Brain pericyte (primary cell): ENCODE measurements at regions not wholly inside any gene's neighbourhood (a gene's known extent, or its start where the extent isn't known, plus 50 kb on each side); places are given as distances from the start of the nearest gene placed in this dataset.
"Not testable (repeated sequence)": the region's sequence is repeated elsewhere in the genome, so short reads cannot be mapped to it uniquely, and the experiment has no call there.

Source experiments
- DNase-seq: peaks from one replicate; pipeline ENCODE4 v3.0.0-alpha.2; 2012; ENCODE audit warnings: low read depth, low spot score

DNA sequence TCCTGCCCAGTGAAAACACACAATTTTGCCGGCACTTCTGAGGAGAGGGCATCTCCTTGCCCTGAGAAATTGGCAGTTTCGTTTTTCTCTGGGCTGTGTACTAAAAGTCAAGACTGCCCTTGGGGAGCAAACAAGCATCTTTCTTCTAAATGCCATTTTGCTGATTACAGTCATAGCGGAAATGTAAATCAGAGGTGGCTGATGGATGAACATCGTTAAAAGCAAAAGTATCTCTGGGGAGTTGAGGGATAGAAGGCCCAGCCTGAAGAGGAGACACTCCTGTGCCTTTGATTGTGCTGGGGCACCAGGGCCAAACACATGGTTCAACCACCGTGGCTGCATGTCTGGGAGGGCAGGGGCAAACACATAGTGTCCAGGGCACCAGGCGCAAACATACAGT is 49.8 kb downstream of the ABCC12 start:
- no peak for DNase-seq

DNA sequence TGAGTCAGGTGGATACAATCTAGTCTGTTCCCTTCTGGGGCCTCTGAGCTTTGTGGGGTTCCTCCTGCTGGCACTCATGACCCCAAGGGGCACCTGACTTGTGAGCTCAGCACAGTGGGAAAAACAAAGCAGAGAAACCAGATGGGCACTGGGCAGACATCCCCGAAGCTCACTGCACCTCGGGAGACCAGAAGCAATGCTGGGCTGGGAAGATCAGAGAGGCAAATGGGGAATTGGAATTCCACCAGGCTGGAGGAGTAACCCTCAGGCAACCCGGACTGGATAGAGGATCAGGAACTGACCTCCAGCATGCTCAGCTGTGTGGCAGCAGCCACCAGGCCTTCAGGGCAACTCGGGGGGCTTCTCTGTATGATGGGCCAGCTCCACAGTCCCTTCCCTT is 50.3 kb downstream of the ABCC12 start:
- DNase-seq: peak; percentile 46

DNA sequence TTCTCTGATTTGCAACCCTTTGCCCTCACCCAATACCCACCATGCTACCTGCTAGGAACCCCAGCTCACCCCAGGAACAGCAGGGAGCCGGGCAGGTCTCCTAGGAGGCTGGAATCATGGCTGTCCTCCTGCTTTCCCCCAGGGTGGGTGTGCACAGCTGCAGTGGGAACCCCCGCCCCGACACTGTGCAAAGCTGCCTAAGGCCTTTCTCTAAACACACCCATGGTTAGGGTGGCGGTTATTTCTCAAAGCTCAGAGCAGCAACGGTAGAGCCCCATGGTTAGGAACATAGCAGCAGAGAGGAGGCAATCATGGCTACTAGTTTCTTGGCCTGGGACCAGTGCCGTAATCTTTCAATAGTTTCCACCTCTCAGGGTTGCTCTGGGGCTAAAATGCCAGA is 52.2 kb downstream of the ABCC12 start:
- DNase-seq: no peak

DNA sequence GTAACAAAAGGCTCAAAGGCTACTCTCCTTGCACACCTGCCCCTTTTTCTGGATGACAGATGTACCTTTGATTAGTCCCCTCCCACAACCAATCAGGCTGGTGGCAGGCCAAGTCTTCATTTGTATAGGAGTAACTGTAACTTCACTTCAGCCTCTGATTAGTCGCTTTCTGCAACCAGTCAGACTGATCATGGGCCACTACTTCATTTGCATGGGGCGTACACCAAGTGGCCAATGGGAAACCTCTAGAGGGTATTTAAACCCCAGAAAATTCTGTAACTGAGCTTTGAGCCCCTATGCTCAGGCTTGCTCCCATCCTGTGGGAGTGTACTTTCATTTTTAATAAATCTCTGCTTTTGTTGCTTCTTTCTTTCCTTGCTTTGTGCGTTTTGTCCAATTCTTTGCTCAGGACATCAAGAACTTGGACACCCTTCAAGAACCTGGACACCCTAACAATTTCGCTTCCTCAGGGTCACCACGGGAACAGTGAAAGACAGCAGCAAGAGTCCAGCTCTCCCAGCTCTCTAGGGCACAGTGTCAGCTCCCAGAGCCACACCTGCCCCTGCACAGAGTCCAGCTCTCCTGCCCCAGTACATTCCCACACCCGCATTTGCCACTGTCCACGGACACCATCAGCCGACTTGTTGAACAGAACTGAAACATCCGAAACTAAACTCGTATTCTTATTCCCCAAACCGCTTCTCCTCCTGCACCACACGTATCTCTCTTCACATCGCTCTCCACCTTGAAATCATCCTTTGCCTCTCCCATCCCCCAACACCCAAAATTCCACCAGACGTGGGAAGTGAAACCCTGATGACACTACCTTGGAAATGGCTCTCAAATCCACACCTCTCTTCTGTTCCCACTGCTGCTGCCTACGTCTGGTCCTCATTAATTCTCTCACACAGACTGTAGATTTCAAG is 53.4 kb downstream of the ABCC12 start:
- no peak for DNase-seq

DNA sequence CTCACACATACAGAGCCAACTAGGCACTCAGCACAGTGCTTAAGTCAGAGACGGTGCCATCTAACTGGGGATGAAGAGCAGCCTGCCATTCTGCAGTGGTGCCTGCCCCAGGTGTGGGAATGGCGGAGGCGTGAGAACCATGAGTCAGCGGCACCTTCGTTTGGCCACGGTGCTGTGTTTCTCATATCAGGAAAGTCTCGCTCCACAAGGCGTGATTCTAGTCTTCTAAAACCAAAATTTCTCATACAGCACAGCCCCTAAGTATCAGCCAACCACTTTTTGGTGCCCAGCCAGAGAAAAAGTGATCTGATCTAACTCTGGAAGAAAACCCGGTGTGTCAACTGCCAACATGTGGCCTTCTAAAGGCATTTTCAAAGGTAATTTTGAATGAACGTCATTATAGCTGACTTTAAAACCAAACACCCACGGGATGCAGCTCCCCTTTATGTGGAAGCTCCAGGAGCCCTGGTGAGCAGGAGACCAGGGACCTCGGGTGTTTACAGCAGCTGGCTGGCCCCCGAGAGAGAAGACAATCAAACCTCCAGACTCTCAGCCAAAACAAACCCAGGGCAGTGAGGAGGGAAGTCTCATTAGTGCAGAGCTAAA is 54.6 kb downstream of the ABCC12 start:
- DNase-seq: no peak

DNA sequence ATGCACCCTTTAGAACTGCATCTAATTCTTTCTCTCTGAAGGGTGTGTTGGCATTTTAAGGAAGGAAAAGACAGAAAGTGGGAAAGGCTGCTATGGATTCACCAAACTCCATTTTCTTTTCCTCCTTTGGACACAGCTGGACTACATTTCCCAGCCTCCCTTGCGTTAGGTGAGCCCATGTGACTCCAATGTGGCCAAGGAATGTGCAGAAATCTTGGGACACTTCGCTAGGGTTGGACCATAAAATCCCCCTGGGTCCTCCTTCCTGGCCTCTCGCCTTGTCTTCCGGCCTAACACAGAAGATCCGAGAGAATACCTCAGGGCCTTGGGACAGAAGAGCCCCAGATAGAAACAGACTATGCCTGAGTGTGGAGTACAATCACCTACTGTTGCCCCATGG is 56.3 kb downstream of the ABCC12 start:
- no peak for DNase-seq

DNA sequence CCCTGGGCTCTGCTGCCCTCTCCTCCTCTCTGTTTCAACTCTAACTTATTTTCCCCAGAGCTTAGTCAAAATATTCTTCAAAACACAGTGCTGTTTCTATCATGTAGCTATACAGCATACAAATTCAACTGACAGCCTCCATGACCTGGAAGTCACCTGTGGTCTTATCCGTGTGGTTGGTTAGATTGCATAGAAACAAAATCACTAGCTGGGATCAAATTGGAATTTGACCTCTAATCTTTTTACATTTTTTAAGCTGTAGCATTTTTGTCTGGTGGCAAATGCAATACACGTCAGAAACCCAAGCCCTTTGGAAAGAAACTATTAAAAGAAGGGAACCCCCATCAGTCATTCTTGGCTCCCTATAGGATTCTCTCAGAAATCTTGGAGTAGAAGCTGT is 57.3 kb downstream of the ABCC12 start:
- DNase-seq: no peak

DNA sequence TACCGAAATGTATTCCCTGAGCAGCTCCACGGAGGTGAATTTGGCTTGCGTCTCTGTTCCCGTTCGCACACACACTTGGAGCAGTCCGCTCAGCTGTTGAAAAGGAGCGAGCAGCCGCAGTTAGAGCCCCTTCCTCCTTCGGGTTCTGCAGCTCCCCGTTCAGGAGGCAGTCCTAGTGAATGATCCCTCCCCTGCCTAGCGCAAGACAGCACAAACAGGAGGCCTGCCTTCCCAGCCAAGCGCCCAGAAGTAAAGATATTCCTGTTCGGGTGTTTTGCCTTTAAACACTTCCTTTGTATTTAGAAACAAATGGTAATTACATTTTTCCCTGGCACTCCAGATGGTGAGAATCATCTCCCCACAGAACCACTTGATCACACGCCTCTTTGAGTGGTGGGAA is 64.7 kb downstream of the ABCC12 start:
- no peak for DNase-seq

DNA sequence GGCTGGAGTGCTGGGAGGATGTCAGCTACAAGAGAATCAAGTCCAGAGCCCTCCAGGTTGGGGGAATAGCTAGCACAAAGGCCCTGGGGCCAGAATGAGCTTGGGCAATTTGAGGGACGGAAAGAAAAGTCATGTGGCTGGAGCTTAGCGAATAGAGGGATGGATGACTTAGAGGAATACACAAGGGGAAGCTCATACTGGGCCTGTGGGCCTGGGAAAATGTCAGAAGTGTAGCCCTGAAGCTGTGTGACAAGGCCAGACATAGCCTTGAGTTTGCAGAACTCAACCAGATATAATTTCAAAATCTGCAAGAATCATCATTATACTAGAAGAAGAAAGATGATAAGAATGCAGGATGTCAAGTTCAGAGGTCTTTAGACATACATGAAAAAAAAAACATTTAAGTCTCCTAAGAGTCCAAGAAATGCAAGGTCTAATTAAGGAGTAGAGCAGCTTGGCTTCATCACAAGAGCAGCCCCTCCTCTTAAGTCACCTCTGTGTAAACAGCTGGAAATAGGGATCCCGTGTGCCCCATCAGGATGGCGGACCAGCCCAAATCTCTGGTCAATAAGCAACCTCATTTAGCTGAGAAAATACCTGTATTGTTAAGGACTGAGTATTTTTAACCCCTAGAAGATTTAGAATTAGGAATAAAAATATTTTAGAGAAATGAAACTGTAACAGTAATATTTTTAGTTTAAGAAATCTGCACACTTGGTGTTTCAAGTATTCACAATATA is 66.6 kb downstream of the ABCC12 start:
- no peak for DNase-seq

DNA sequence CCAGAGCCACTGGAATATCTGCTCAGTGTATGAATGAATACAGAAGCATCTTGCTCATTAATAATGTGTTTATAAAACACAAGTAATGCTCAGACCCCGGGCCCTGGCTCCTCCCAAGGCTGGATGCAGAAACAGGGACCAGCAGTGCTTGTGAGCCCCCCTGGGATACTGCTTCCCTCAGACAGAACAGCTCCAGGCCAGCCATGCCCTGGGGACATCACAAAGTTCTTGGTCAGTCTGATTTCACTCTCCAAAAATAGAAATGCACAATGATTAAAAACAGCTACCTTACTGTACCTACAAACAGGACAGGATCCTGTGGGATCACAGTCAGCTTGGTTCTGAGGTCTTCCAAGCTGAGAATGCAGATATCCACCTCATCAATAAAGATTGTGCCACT is 68.2 kb downstream of the ABCC12 start:
- no peak for DNase-seq

DNA sequence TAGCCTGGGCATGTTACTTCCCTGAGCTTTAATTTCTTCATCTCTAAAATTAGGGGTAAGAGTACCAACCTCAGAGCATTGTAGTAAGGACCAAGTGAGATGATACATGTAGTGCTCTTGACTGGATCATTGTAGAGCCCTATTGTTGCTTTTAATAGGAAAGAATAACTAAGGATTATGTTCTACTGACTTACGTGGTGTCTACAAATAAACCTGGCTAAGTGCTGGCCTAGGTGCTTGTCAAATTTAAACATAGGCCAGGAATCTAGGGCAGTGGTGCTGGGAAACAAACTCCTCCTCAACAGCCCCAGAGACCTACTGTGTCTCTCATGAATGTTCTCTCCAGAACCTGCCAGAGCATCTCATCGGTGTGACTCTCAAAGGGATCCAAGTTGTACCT is 69.4 kb downstream of the ABCC12 start:
- DNase-seq: no peak

DNA sequence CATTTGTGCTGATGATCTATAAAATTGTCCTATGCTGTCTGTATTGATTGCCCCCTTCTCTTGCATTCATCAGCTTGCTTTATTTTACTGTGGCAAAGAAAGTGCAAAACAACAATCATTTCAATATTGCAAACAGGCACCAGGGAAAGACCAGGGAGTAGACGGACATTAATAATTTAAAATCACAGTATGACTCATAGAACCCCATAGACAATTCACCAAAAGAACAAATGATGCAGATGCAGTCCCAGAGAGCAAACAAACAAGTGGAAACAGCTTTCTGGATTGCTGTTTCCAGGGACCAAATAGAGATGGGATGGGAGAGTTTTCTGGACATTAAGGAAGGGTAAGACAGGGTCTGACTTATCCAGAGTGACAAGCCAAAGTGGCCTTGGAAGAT is 70.1 kb downstream of the ABCC12 start:
- DNase-seq: no peak

DNA sequence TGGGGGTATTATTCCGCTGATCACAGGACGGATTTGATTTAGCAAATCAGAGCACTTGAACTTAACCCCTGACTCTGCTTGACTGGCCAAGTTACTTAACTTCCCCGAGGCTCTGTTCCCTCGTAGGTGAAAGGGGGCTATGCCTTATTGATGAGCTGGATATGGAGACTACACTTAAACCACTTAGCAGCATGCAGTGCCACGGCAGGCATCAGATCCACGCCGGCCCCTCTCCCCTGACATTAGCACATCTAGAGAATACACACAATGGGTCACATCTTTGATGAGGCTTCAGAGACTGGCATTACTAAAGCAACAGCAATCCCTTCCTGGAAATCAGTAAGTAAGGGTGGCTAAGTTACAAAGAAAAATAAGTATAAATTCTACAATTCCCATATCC is 71.0 kb downstream of the ABCC12 start:
- no peak for DNase-seq

DNA sequence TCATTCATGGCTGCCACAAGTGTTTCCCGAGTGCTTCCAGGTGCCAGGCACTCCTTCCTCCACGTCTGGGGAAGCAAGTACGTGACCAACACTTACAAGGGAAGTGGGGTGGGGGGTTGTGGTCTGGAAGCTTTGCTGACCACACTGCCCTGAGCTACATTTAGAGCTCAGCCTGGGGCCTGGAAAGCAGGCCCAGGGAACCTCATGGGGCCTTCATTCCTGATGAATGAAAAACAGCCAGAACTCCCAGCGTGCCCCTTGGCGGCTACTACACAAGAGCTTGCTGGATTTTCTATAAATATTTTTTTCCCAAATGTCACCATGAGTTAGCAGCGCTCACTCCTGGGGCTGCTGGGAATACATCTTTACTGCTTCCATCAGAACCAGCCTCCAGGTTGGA is 73.3 kb downstream of the ABCC12 start:
- peak; percentile 42 for DNase-seq

DNA sequence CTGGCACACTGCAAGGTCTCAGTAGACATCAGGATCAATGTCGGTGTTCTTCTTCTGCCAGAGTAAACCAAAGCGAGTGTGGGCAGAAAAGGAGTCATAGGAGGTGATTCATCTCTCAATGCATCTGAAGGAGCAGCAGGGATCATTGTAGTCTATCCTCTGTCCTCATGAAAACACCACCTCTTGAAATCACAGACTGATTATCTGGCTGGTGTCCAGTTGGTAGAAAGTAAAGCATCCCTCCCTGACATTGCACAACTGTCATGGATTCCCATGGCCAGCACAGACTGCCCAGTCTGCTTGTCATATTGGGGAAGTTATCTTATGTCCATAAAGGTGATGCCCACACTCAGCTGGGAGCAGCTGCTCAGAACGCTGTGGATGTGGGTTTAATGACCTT is 74.1 kb downstream of the ABCC12 start:
- peak; percentile 63 for DNase-seq

DNA sequence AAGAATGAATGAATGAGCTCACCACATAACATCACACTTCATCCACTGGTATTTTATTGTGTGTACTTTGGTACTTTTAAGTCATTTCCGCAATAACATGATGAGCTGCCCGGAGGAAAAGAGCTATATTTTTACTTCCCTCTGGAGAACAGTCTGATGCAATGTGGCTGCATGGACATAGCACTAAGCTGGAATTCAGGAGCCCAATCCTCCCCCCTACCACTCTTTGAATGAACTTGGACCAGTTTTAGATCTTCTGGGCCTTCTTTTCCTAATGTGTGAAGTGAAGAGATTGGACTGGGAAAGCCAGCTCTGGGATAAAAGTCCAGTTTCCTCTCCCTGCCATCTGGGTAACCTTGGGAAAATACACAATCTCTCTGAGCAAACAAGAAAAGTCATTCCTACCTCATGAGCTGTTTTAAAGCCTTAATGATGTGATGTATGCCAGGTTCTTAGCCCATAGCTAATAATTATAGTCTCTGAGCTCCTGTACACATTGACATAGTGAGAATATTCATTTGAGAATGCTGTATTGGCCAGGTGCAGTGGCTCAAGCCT is 79.3 kb downstream of the ABCC12 start:
- DNase-seq: no peak

DNA sequence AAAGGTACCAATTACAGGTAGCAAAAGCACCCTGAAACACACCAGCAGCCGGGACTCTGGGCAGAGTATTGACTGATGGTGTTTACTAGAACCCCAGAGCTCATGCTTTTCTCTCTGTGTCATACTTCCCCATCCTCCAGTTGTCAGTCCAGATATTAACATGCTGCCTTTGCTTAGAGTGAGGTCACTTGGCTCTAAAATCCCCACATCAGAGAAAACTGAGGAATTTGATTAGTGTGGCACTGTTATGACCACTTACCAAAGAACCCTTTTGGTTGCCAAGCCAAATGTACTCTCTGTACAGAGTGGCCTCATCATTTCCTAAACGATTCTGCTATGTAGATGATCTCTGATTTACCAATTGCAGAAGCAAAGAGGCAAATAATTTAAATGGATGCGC is 80.4 kb downstream of the ABCC12 start:
- no peak for DNase-seq

DNA sequence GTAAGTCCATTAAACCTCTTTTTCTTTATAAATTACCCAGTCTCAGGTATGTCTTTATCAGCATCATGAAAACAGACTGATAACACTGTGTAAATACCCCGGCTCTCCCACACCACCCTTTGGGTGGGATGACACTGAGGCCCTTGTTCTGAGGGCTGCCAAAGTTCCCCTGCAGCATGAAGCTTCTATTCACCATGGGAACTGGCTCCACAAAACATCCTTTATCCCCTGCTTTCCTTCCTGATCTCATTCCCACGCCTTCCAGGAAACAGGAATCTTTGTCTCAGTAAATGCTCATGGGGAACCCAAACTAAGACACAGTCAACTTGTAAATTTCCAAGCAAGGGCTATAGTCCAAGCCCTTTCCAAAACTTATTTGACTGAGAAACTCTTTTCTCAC is 88.4 kb downstream of the ABCC12 start:
- no peak for DNase-seq

DNA sequence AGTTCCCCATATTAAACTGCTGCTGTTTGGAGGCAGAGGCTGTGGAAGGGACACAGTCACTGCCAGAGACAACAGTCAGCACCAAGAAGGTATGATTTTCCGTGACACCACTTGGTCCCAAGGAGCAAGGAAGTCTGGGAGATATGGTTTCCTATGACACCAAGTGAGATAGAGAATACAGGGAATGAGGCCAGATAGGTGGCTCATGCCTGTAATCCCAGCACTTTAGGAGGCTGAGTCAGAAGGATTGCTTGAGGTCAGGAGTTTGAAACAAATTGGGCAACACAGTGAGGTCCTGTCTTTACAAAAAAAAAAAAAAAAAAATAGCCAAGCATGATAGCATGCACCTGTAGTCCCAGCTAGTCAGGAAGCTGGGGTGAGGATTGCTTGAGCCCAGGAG is 90.8 kb downstream of the ABCC12 start:
- no peak for DNase-seq

DNA sequence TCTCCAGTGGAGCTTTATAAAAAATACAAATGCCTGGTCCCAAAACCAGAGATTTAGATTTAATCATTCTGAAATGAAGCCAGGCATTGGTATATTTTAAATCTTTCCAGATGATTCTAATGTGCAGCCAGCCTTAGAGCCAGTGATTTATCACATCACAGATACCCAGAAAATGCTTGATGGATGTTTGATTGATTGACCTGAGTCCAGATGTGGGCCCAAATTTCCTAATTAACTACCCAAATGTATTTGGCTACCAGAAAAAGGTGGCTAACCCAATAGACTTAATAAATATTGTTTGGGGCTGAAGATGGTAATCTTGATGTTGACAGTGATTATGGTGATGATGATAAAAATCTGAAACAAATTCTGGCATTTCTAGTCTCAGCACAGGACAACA is 93.1 kb downstream of the ABCC12 start:
- no peak for DNase-seq

DNA sequence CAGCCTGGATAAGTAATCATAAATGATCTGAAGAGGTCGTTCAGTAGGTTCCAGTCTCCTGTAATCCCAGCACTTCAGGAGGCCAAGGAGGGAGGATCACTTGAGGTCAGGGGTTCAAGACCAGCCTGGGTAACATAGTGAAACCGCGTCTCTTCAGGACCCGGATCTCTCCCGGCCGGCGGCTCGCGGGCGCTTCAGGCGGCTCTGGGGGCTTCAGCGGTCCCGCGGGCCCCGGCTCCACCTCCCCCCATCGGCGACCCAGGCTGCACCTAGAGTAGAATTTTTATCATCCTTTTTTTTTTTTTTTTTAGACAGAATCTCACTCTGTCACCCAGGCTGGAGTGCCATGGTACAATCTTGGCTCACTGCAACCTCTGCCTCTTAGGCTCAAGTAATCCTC is 95.9 kb downstream of the ABCC12 start:
- DNase-seq: no peak

DNA sequence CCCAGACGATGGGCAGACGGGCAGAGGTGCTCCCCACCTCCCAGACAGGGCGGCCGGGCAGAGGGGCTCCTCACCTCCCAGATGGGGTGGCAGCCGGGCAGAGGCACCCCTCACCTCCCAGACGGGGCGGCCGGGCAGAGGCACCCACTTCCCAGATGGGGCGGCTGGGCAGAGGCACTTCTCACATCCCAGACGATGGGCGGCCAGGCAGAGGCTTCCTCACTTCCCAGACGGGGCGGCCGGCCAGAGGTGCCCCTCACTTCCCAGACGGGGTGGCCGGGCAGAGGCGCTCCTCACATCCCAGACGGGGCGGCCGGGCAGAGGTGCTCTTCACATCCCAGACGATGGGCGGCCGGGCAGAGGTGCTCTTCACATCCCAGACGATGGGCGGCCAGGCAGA is 96.6 kb downstream of the ABCC12 start:
- DNase-seq: not testable (repeated sequence)
